NK-92 (cell line): ENCODE measurements at regions not wholly inside any gene's neighbourhood (a gene's known extent, or its start where the extent isn't known, plus 50 kb on each side); places are given as distances from the start of the nearest gene placed in this dataset.

Source experiments
- DNase-seq: peaks from one replicate; lab custom pipeline; 2025; ENCODE audit not compliant: unreplicated experiment; lab: John Stamatoyannopoulos, UW

DNA sequence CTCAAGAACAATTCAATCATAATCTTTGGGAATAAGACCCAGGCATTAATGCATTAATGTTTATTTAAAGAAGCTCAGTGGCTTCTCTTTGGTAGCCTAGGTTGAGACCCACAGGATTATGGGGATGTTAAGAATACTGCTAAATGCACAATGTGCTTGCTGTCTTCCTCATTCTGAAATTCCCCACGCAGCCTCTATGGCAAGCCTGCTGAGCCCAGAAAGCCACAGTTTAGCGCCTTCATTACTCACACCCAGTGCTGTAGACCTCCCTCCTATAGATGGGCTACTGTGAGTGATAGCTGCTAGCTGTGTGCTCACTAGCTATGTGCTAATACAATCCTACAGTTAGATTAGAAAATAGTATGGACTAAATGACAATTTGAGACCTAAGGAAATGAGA, 90.6 kb downstream of the TNFSF13B start:
- DNase-seq, result peak; percentile 6

DNA sequence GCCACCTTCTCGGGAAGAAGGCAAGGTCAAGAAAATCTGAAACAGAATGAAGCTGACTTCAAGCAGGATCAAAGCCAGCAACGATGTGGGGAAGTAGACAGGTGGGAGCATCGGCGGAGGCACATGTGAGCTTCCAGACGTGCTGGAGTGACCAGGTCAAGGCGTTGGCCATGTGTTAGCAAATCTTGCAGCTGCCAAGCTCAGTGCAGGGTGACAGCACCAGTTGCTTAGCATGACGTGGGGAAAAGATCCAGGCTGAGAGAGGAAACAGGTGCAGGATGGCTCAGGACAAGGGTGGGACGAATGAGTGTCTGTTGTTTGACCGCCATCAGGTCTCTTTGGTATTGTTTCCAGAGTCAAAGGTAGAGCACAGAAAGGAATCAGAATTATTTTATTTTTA, 92.3 kb downstream of the TNFSF13B start:
- no peak for DNase-seq

DNA sequence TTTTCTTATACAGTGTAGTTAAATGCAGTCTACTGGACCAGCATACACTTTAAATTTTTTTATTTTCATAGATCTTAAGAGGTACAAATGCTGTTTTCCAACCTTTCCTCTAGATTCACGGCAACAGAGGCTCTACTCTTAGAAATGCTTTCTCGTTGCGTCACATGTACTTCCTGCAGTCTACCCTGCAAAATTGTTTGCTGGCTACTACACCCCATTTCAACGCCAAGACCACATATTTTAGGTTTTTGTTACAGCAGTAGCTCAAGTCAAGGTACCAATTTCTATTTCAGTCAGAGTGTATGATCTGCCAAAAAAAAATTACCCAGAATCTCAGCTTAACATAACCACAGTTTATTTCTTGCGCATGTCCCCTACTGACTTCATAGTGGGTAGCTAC, 94.1 kb downstream of the TNFSF13B start:
- no peak for DNase-seq

DNA sequence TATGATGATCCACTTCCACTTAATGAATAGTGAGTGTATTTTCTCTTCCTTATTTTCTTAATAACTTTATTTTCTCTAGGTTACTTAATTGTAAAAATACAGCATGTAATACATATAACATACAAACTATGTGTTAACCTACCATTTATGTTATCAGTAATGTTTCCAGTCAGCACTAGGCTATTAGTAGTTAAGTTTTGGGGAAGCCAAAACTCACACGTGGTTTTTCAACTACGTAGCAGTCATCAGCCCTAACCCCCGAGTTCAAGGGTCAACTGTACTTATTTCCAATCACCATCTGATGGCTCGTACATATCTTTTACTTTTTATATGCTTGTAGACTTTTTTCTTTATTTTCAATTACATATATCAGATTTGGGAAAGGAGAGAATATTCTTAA, 95.7 kb downstream of the TNFSF13B start:
- DNase-seq, result no peak

DNA sequence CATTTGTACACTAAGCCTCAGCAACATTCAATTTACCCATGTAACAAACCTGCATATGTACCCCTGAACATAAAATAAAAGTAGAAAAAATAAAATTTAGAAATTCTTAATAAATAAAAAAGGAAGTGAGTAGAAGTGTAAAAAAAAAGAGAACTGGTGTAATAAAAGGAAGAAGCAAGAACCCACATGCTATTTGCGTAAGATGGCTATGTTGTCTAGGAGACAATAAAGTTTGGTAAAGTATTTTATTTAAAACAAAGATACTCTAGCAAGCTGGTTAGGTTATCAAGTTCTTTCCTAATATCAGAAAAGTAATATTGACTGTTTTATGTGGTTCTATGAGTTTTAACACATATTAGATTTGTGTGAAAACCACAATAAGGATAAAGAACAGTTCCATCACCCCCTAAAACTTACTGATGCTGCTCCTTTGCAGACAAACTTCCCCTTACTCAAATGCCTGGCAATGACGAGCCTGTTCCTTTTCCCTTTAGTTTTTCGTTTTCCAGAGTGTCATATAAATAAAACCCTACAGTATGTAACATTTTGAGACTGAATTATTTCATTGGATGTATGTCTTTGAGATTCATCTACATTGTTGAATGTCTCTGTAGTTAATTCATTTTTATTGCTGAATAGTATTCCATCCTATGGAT, 98.9 kb downstream of the TNFSF13B start:
- no peak for DNase-seq

DNA sequence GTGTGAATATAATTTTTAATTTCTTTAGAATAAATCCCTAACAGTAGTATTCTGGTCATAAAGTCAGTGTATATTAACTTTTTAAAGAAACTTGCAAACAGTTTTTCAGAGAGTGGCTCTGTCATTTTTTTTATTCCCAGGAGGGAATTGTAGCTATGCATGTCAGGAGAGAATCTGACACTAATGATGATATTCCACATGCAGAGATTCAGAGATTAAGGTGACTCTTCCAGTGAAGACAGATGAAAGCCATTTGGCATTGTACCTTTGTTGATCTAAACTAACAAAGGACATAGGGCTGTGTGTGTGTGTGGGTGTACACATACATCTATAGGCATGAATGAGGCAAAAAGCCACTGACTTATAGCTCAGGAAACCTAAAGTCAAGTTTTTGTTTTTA, 99.9 kb downstream of the TNFSF13B start:
- no peak for DNase-seq

DNA sequence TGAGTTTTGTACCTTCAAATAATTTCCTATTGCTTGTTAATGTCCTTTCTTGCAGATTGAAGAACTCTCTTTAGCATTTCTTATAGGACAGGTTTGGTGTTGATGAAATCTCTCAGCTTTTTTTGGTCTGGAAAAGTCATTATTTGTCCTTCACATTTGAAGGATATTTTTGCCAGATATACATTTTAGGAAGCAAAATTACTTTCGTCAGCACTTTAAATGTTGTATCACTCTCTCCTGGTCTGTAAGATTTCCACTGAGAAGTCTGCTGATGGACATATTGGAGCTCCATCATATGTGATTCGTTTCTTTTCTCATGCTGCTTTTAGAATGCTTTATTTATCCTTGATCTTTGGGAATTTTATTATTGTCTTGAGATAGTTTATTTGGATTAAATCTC, 105.5 kb downstream of the TNFSF13B start:
- DNase-seq, result no peak

DNA sequence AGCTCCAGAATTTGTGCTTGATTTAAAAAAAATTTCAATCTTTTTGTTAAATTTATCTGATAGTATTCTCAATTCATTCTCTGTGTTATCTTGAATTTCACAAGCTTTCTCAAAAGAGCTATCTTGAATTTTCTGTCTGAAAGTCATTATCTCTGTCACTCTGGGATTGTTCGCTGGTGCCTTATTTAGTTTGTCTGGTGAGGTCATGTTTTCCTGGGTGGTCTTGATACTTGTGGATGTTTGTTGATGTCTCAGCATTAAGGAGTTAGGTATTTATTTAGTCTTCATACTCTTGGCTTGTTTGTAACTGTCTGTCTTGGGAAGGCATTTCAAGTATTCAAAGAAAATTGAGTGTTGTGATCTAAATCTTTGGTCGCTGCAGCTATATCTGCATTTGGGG, 106.3 kb downstream of the TNFSF13B start:
- no peak for DNase-seq

DNA sequence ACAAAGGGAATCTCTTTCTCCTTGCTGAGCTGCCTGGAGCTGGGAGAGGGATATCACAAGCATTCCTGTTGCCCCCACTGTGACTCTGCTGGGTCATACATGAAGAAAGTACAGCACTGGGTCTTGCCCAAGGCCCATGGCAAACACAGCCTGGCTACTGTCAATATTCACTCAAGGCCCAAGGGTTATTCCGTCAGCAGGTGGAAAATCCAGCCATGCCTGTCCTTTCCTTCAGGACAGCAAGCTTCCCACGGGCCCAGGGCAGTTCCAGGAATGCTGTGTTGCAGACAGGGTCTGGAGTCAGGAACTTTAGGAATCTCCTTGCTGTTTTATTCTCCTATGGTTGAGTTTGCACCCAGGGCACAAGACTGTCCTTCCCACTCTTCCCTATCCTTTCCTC, 106.8 kb downstream of the TNFSF13B start:
- DNase-seq, result no peak

DNA sequence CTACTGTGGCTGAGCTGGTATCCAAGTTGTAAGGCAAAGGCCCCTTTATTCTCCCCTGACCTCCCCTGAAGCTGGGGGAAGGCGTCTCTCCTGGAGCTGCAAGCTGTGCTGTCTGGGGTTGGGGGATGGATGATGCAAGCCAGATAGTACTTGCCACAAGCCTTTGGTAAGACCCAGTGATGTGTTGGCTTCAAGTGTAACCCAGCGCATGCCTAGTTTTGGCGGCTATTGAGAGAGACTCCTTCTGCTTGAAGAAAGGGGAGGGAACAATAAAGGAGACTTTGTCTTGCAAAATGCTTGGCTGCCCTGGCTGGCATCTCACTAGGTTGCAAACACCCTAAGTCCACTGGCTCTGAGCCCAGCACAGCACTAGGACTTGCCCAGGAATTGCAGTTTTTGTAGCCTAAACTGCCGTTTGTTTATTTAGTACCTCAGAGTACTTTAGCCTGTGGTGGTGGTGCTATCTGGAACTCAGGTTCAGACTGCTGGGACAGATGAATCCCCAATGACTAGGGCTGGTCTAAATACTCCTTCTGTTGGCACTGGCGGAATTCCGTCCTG, 108.2 kb downstream of the TNFSF13B start:
- no peak for DNase-seq

DNA sequence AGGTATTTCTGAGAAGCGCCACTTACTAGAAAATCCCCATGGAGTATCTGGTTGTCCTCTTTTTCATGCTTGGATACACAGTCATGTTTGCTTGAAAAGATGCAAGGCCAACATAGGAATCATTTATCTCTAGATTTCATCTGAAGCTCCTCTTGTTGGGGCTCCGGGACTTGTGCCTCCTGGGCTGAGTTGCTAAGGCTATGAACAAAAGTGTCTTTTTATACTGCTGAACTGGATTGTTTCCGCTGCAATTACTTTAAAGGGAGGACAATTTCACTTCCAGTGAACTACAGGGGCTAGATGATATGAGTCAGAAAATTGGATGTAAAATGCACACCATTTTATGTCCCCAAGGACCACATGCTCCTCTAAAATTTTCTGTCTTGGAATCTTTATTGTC, 114.1 kb downstream of the TNFSF13B start:
- DNase-seq, result no peak

DNA sequence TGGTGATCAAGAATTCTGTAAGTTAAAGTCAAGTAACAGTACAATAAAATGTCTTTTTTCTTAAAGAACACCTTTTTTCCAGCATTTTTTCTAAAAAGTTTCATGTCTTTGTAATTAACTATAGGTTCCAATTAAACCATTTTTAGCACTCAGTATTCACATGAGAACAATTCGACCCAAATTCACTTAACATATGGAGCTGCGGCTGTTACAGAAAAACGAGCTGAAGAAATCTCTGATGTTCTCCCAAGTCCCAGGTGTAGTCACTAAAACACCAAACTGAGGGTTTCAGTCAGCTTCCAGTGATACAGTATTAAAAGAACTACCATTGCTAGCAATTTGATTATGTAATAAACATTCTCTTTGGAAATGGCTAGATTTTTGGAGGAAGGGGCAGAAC, 117.6 kb downstream of the TNFSF13B start:
- DNase-seq, result no peak

DNA sequence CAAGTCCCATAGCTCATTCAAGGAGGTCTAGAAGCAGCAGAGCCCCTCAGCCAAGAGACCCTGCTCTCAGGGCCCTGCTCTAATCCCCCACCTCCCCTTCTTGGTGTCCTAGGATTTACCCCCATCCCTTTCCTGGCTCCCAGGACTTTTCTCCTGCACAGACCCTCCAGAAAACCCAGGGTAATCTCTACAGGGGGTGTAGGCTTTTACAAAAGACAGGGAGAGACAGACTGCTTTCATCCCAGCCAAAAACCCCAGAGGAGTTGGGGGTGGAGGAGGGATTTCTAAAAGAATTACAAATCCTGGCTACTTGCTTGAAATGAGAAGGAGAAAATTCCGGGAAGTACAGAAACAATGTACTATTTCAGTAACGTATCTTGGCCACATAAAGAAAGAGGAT, 133.3 kb downstream of the TNFSF13B start:
- no peak for DNase-seq

DNA sequence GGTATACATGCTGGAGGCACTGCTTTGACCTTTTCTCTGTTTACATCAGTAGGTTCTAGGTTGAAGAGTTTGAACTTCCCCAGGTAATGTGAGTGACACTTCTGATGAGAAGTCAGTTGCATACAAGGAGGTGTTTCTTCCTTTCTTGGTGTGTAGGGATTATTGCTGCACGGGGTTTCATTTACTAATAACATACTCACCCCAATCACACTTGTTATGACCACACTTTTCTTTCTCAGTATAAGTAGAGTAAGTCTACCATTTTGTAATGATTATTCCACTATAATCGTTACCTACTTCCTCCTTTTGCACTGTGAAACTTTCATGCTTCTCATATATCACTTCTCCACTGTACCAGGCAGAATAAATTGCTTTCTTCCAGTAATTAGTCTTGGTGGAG, 138.0 kb downstream of the TNFSF13B start:
- DNase-seq, result no peak

DNA sequence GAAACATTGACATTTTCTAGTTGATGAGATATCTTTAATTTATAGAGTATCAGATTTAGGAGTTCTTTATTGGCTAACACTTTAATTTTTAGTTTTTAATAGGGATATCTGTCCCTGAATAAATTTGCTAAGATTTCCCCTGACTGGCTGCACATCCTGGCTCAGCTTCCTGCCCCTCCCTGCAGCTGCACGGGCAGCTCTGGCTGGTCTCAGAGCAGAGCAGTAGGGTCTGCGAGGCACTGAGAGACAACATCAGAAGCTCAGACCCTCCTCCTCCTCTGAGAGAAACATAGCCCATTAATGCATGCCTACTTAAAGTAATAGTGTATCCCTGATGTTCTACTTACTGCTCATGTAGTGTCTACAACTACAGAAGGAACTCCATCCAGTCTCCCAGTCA, 139.2 kb downstream of the TNFSF13B start:
- DNase-seq, result no peak

DNA sequence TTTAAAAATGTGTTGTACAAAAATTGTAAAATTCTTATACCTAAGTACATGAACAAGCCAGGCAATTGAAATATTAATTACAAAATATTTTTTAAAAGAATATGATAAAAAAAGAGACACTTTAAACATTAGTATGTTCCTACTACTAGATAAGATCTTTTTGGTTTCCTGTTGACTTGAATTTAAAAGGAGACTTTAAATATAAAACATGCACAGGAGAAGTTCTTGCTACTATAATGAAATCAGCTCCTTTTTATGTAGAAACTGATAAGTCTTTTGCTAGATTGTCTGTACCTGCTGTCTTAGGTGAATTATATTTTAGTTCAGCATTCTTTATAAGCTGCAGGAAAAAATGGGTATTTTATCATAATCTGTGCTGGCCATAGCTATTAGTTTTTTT, 140.2 kb downstream of the TNFSF13B start:
- DNase-seq, result no peak

DNA sequence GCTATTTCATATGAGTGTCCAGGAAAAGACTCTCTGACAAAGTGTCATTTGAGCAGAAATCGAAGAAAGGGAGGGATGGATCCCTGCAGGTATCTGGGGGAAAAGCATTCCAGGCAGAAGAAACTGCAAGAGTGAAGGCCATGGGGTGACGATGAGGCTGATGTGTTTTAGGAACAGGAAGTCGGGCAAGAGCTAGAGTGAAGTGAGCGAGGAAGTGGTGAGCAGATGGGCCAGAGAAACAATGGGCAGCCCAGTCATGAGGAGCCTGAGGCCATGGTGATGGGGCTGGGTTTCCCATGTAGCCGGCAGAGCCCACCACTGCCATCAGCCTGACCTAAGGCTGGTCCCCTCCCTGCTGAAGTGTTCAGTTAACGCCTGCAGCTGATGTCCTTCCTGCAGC, 150.2 kb downstream of the TNFSF13B start:
- DNase-seq, result no peak

DNA sequence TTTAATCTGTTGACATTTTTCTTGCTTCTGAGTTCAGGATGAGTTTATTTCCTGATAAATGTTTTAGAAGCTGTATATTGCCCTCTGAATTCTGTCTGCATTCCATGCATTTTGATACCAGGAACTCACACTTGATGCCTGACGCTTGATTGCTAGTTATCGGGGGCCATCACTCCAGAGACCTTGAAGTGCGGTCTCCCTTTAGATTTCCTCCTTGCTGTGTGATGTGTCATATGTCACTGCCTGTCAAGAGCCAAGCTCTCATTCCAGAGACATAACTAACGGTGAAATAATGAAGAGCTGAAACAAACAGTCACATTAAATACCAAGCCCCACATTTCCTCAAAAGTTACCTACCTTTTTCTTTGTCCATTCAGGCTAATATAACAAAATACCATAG, 155.5 kb downstream of the TNFSF13B start:
- DNase-seq, result no peak

DNA sequence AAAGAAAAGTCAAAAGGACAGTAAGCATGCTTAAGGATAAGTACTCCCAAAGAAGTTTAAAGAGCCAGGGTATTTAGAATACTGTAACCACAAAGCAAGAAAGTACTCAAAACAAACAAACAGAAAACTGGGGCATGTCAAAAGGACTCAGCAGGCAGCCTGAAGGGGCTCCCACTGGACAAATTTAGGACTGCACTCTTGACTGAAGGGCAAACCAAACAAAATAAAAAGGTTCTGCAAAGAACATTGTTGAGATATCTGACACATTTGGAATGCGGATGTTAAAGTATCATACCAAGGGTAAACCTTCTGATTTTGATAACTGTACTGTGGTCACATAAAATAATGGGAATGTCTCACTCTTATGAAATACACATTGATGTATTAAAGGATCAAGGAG, 157.4 kb downstream of the TNFSF13B start:
- no peak for DNase-seq

DNA sequence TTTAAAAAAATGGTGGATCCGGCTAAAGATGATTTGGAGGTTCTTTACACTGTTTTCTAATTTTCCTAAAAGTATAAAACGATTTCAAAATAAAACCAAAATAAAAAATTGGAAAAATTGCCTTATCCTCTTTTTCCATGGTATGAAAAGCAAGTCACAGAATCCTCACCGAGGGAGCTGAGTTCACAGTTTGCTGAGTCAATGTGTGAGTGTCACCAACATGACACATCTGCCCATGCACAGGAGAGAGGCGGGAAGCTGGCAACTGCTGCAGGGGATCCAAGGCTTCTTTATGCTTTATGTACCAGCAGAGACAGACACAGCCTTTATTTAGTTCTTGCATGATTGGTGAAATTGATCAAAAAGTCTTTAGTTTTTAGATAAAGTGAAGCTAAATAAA, 157.8 kb downstream of the TNFSF13B start:
- DNase-seq, result no peak

DNA sequence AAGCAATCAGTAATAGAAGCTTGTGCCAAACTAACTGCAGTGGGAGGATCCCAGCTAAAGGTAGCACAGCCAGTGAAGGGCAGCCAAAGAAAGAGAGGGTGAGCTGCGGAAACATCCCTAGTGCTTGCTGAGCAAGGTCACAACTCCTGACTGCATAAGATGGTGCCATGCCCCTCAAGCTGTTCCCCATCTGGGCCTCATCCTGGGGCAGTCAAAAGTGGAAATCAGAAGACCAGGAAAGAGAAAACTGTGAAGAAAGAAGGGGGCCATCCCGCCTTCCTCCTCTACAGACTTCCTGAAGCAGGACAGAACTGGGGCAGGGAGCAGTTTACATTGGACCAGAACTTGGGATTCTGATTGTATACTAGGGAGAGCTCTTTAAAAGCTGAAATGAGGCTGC, 159.2 kb downstream of the TNFSF13B start:
- DNase-seq, result no peak

DNA sequence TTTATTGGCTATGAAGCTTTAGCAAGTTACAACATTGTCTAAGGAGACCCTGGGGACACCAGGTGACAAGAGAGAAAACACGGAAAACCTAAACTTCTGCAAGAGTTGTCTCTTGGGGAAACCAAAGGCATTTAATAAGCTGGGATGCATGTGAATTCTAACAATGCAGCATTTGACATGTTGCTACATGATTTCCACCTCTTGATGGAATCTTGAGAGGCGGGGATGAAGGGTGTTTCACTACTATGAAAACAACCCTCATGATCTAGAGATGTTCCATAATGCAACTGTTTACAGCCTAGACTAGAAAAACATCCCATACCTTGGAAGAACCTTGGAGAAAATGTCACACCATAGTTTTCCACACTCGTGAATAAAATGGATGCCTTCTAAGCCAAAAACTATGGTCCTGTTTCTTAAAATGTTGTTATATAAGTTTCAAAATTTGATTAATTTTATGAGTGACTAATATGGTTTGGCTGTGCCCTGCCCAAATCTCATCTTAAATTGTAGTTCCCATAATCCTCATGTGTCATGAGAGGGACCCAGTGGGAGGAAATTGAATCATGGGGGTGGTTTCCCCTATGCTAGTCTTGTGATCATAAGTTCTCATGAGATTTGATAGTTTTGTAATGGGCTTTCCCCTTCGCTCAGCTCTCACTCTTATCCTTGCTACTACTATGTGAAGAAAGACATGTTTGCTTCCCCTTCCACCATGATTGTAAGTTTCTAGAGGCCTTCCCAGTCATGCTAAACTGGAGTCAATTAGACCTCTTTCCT, 164.6 kb downstream of the TNFSF13B start:
- DNase-seq, result no peak
